Stimulated activated CD4-positive, alpha-beta T cell treated with anti-CD3 and anti-CD28 coated beads, Interleukin-4, amount 100 ng/mL, for 1 hour (primary cell): ENCODE measurements at regions not wholly inside any gene's neighbourhood (a gene's known extent, or its start where the extent isn't known, plus 50 kb on each side); places are given as distances from the start of the nearest gene placed in this dataset.
"Not testable (repeated sequence)": the region's sequence is repeated elsewhere in the genome, so short reads cannot be mapped to it uniquely, and the experiment has no call there.

ENCODE experiments used
- DNase-seq: peaks from one replicate; pipeline ENCODE4 v3.0.0-alpha.2; 2020

DNA sequence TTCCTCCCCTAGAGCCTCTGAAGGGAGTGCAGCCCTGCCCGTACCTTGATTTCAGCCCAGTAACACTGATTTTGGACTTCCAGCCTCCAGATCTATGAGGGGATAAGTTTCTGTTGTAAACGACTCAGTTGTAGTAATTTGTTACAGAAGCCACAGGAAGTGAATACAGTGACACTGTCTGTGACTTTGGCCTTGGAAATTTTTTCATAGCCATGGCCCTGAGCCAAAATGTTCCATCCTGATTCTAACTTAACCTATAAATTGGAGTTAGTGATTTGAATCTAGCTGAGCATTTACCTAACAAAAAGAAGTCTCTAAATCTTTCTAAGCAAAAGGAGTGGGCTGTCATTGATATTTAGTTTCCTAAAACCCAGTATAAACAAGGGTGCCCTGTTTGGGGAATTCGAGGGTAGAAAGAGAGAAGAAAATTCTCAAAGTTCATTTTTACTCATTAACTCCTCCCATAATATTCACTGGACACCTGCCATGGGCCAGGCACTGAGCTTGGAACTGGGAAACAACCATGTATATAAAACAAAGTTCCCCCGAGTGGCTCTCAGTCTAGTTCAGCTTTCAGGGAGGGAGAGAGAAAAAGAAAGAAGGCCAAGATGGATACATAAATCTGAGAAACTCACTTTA, 162.3 kb downstream of the SKIDA1 start:
- no peak for DNase-seq

DNA sequence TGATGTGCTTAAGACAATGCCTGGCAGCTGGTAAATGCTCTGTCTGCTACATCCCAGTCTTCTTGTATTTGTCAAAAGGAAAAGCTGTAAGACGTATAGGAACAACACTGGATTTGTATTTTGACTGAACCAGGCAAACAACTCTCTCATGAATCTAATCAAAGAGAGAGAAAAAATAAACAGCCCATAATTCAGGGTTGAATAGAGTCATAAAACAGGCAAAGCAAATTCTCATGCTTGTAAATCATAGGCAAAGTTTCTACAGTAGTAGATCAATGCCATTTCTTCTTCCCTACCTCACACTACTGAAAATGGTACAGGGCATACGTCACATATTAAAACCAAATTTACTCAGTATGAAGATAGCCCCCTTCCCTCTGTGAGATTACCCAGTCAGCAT, 166.3 kb downstream of the SKIDA1 start:
- DNase-seq, result no peak

- DNase-seq, result no peak
Measured at GRCh38 chr10:21355591-21356011, 169.9 kb downstream of the SKIDA1 start.

GRCh38 chr10:21352886-21353285, 172.6 kb downstream of the SKIDA1 start:
- no peak for DNase-seq

DNA sequence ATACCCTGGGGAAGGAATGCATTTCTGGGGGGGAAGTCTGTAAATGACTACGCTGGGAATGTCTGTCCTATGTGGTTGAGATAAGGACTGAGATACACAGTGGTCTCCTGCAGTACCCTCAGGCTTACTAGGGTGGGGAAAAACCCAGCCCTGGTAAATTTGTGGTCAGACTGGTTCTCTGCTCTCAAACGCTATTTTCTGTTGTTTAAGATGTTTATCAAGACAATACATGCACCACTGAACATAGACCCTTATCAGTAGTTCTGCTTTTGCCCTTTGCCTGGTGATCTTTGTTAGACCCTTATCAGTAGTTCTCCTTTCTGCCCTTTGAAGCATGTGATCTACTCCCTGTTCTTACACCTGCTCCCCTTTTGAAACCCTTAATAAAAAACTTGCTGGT, 173.9 kb downstream of the SKIDA1 start:
- not testable (repeated sequence) for DNase-seq

- no peak for DNase-seq
Measured at GRCh38 chr10:21349912-21350286, 175.6 kb downstream of the SKIDA1 start.

- DNase-seq, result no peak
Measured at GRCh38 chr10:21347785-21348170, 177.7 kb downstream of the SKIDA1 start.

GRCh38 chr10:21347043-21347784, 178.3 kb downstream of the SKIDA1 start:
- no peak for DNase-seq

DNA sequence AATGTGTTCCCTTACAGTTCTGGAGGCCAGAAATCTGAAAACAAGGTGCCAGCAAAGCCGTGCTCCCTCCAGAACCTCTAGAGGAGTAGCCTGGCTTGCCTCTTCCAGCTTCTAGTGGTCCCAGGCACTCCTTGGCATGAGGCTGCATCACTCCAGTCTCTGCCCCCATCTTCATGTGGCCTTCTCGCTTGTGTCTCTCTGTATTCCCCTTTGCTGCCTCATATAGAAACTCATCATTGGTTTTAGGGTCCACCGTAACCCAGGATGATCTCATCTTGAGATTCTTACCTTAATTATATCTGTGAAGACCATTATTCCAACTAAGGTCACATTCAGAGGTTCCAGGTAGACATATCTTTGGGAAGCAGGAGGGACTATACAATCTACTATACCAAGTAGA, 182.4 kb downstream of the SKIDA1 start:
- DNase-seq, result no peak

- DNase-seq, result not testable (repeated sequence)
Measured at GRCh38 chr10:21342499-21342898, 183.0 kb downstream of the SKIDA1 start.

DNA sequence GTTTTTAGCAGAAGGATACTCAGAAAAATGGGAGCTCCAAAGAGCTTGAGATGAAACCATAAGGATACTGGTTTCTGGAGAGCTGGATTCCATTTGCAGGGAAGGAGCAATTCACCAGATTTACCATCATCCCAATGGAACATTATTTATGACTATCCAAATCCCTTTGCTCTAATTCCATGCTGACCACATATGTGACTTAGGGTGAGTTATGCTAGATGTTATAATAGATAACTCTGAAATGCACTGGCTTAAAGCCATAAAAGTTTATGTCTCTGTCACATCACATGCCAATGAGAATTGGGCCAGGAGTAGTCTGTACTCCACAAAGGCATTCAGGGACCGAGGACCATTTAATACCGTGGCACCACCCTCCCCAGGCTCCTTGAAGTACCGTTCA, 185.2 kb downstream of the SKIDA1 start:
- no peak for DNase-seq

DNA sequence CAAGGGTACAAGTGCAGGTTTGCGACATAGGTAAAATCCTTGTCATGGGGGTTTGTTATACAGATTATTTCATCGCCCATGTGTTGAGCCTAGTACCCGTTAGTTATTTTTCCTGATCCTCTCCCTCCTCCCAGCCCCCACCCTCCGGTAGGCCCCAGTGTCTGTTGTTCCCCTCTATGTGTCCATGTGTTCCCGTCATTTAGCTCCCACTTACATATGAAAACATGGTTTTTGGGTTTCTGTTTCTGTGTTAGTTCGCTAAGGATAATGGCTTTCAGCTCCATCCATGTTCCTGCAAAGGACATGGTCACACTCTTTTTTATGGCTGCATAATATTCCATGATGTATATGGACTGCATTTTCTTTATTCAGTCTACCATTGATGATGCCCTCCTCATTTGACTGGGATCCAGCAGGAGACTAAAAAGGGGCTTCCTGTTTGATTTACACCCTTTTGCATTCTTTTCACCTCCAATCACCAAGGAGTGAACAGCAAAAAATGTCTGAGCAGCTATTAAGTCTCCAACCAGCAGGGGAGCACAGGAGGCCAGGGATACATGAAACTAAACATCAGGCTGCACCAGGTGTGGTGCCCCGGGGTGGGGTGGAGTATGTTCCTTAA, 188.2 kb downstream of the SKIDA1 start:
- no peak for DNase-seq

DNA sequence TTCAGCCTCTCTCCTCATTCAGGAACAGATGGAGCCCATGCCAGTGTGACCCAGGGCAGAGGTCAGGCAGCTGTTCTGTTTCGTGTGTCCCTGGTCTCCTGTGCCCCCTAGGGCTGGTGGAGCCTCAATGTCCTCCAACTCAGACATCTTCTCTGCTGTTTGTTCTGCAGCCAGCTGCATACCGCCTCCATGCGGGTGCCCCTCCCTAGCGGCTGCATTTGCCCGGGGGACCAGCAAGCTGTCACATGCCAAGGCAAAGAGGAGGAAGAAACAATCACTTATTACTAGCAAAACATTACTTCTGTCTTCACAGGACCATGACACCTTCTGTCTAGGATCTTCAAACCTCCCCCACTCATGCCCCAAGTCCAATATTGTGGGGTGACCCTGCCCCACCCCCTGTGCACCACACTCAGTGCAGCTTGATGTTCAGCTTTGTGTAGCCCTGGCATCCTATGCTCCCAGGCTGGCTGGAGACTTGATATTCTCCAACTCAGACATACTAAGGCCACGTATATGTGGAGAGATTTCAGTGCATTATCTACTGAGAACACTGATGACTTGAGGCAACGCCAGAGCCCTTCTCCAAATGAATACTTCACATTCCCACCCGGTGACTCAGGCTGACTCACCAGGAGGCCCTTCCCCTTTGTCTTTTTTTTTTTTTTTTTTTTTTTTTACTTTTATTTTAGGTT, 188.9 kb downstream of the SKIDA1 start:
- DNase-seq, result peak; percentile 5

GRCh38 chr10:21334891-21335696, 190.4 kb downstream of the SKIDA1 start:
- no peak for DNase-seq

DNA sequence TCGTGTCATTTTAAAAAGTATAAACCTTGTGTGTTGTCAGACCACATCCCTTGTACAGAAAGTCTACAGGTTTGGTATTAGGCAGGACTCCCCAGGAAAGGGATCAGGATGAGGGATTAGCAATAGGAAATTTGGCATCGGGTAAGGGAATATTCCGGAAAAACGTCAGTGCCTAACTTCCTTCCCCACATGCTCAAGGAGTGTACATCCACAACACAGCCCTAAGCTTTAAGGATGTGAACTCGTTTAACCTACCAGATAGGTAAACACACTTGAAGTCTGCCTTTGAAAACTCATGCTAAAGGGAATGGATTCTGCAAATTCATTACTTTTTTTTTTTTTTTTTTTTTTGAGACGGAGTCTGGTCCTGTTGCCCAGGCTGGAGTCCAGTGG, 194.9 kb downstream of the SKIDA1 start:
- DNase-seq, result no peak

- no peak for DNase-seq
Measured at GRCh38 chr10:21329995-21330627, 195.4 kb downstream of the SKIDA1 start.

GRCh38 chr10:21327289-21327993, 198.0 kb downstream of the SKIDA1 start:
- no peak for DNase-seq

GRCh38 chr10:21326594-21327288, 198.7 kb downstream of the SKIDA1 start:
- DNase-seq, result no peak

DNA sequence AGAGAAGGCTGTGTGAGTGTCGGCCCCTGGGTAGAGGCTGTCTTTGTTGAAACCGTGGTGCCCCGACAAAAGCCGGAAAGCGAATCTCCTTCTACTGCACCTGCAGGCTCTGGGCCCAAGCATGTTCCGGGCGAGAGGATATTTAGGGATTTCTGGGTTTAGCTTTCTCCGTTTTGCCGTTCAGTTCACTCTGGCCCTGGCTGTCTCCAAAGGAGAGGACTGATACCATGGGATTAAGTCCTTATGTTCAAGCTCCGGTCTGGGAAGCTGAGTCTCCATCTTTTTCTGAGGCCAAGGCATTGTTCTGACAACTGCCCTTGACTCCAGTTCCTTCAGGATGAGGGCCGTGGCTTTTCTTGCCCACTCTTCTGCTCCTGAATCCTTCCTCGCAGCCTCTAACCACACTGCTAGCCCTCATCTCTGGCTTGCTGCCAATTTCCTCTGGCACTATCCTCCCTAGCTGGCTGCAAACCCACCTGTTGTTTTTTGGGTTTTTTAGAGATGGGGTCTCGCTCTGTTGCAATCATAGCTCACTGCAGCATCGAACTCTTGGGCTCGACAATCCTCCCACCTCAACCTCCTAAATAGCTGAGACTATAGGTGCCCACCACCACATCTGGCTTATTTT, 206.8 kb downstream of the SKIDA1 start:
- no peak for DNase-seq

DNA sequence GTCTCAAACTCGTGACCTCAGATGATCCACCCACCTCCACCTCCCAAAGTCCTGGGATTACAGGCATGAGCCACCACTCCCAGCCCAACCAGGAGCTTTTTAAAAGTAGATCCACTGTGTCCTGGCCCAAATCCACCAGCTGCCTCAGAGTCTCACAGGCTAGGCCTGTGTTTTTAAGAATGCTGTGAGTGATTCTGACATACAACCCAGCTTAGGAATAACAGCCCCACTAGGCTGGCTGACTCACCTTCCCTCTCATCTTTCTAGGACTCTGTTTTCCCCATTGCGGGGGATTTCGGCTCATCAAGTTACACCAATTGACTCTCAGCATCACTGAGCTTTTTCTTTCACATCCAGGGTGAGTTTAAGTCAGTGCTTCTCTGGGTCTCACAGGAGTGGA, 207.6 kb downstream of the SKIDA1 start:
- no peak for DNase-seq
